HepG2 (cell line): ENCODE measurements at regions not wholly inside any gene's neighbourhood (a gene's known extent, or its start where the extent isn't known, plus 50 kb on each side); places are given as distances from the start of the nearest gene placed in this dataset.

Source experiments
- E2F1 ChIP-seq: sonication (generic); formaldehyde crosslinking; IDR thresholded peaks from 2 replicates; pipeline ENCODE4 v1.5.0; 2020; ENCODE audit warnings: missing genetic modification reagents
- ELF1 ChIP-seq: sonication (generic); formaldehyde crosslinking; IDR thresholded peaks from 2 replicates; pipeline ENCODE4 v1.4.0; 2020; ENCODE audit warnings: missing genetic modification reagents
- GMEB2 ChIP-seq: IDR thresholded peaks from 2 replicates; pipeline ENCODE4 v1.6.1; 2016; ENCODE audit warnings: missing biosample characterization, missing genetic modification reagents, low read depth
- HHEX ChIP-seq: IDR thresholded peaks from 2 replicates; pipeline ENCODE4 v1.6.1; 2016; ENCODE audit warnings: control low read depth
- IKZF1 ChIP-seq: fragments of 450-650 bp; IDR thresholded peaks from 2 replicates; pipeline ENCODE4 v1.7.1; 2016
- IKZF5 ChIP-seq: IDR thresholded peaks from 2 replicates; pipeline ENCODE4 v1.6.1; 2018; ENCODE audit warnings: missing genetic modification reagents, mild to moderate bottlenecking, missing compliant biosample characterization
- JUN ChIP-seq: sonication (generic); formaldehyde crosslinking; IDR thresholded peaks from 2 replicates; pipeline ENCODE4 v1.4.0; 2020; ENCODE audit warnings: mild to moderate bottlenecking, missing genetic modification reagents
- KLF15 ChIP-seq: sonication (generic); formaldehyde crosslinking; IDR thresholded peaks from 2 replicates; pipeline ENCODE4 v1.8.1; 2023; ENCODE audit warnings: borderline replicate concordance, mild to moderate bottlenecking, inconsistent platforms, missing genetic modification reagents, mixed read lengths
- SAFB2 ChIP-seq: sonication (generic); formaldehyde crosslinking; IDR thresholded peaks from 2 replicates; pipeline ENCODE4 v1.5.1; 2020; ENCODE audit warnings: missing genetic modification reagents, low read depth, mild to moderate bottlenecking, borderline replicate concordance
- ZBTB34 ChIP-seq: sonication (generic); formaldehyde crosslinking; IDR thresholded peaks from 2 replicates; pipeline ENCODE4 v1.8.0; 2022; ENCODE audit warnings: mild to moderate bottlenecking, missing genetic modification reagents
- ZFP91 ChIP-seq: sonication (generic); formaldehyde crosslinking; IDR thresholded peaks from 2 replicates; pipeline ENCODE4 v1.9.0; 2022; ENCODE audit warnings: missing genetic modification reagents, mild to moderate bottlenecking, borderline replicate concordance
- ZNF274 ChIP-seq: sonication (generic); formaldehyde crosslinking; IDR thresholded peaks from 2 replicates; pipeline ENCODE4 v1.5.1; 2020; ENCODE audit warnings: mild to moderate bottlenecking, missing genetic modification reagents
- ZNF335 ChIP-seq: sonication (generic); formaldehyde crosslinking; IDR thresholded peaks from 2 replicates; pipeline ENCODE4 v1.4.0; 2020; ENCODE audit warnings: missing genetic modification reagents
- ZNF737 ChIP-seq: sonication (generic); formaldehyde crosslinking; IDR thresholded peaks from 2 replicates; pipeline ENCODE4 v1.5.0; 2020; ENCODE audit warnings: missing genetic modification reagents, mild to moderate bottlenecking, borderline replicate concordance
- ZNF749 ChIP-seq: sonication (generic); formaldehyde crosslinking; IDR thresholded peaks from 2 replicates; pipeline ENCODE4 v1.8.0; 2022; ENCODE audit warnings: mild to moderate bottlenecking, missing genetic modification reagents, moderate library complexity, borderline replicate concordance
- ZNF775 ChIP-seq: sonication (generic); formaldehyde crosslinking; IDR thresholded peaks from 2 replicates; pipeline ENCODE4 v1.4.0; 2020; ENCODE audit warnings: missing genetic modification reagents, mild to moderate bottlenecking, moderate library complexity, borderline replicate concordance
- ZSCAN22 ChIP-seq: sonication (generic); formaldehyde crosslinking; IDR thresholded peaks from 2 replicates; pipeline ENCODE4 v1.4.0; 2020; ENCODE audit warnings: mild to moderate bottlenecking, missing genetic modification reagents
- TF ChIP-seq, protein P1 (sequence below): sonication (generic); formaldehyde crosslinking; IDR thresholded peaks from 2 replicates; pipeline ENCODE4 v1.5.0; 2020; ENCODE audit warnings: missing genetic modification reagents
- TF ChIP-seq, protein P2 (sequence below): IDR thresholded peaks from 2 replicates; pipeline ENCODE4 v1.6.1; 2016; ENCODE audit warnings: missing genetic modification reagents, missing compliant biosample characterization
- TF ChIP-seq, protein P3 (sequence below): sonication (generic); formaldehyde crosslinking; IDR thresholded peaks from 2 replicates; pipeline ENCODE4 v1.8.1; 2023; ENCODE audit warnings: mild to moderate bottlenecking, missing genetic modification reagents

- no peak for TF ChIP-seq ZBTB34 (CRISPR knock-in tag)
- TF ChIP-seq ELF1: no peak
- no peak for TF ChIP-seq ZNF749 (CRISPR knock-in tag)
- no peak for TF ChIP-seq SAFB2 (CRISPR knock-in tag)
- TF ChIP-seq, protein P1, sequence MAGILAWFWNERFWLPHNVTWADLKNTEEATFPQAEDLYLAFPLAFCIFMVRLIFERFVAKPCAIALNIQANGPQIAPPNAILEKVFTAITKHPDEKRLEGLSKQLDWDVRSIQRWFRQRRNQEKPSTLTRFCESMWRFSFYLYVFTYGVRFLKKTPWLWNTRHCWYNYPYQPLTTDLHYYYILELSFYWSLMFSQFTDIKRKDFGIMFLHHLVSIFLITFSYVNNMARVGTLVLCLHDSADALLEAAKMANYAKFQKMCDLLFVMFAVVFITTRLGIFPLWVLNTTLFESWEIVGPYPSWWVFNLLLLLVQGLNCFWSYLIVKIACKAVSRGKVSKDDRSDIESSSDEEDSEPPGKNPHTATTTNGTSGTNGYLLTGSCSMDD: no peak
- no peak for TF ChIP-seq ZFP91 (CRISPR knock-in tag)
- no peak for TF ChIP-seq ZNF775 (CRISPR knock-in tag)
- TF ChIP-seq KLF15 (CRISPR knock-in tag): no peak
- TF ChIP-seq ZSCAN22 (CRISPR knock-in tag): no peak
- TF ChIP-seq, protein P2, sequence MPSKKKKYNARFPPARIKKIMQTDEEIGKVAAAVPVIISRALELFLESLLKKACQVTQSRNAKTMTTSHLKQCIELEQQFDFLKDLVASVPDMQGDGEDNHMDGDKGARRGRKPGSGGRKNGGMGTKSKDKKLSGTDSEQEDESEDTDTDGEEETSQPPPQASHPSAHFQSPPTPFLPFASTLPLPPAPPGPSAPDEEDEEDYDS (CRISPR knock-in tag): no peak
- TF ChIP-seq, protein P3, sequence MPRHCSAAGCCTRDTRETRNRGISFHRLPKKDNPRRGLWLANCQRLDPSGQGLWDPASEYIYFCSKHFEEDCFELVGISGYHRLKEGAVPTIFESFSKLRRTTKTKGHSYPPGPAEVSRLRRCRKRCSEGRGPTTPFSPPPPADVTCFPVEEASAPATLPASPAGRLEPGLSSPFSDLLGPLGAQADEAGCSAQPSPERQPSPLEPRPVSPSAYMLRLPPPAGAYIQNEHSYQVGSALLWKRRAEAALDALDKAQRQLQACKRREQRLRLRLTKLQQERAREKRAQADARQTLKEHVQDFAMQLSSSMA (CRISPR knock-in tag): no peak
- no peak; the same call in 1 of the 2 replicates for TF ChIP-seq E2F1 (CRISPR knock-in tag)
- no peak for TF ChIP-seq ZNF737 (CRISPR knock-in tag)
- TF ChIP-seq ZNF274: no peak
- TF ChIP-seq GMEB2 (CRISPR knock-in tag): no peak
- TF ChIP-seq HHEX (CRISPR knock-in tag): peak; percentile 69; the same call in 1 of the 2 replicates
- peak; percentile 71; the same call in 1 of the 2 replicates for TF ChIP-seq ZNF335 (CRISPR knock-in tag)
- no peak for TF ChIP-seq IKZF1
- TF ChIP-seq IKZF5 (CRISPR knock-in tag): peak; percentile 80
- no peak for TF ChIP-seq JUN (CRISPR knock-in tag)
These were observed 63.2 kb upstream of the TMEM17 start (continued) for GRCh38 chr2:62568983-62569837.
